ENCODE measurements at regions not wholly inside any gene's neighbourhood (a gene's known extent, or its start where the extent isn't known, plus 50 kb on each side); places are given as distances from the start of the nearest gene placed in this dataset.

GRCh38 chr4:43903456-43903855 is 545.2 kb downstream of the KCTD8 start:
- Histone ChIP-seq H3K4me3 (no peak overlapping the region), H3K4me1 (no peaks in the 10 kb centered on the region), H3K9me3 (no peaks in the 10 kb centered on the region), H3K36me3 (no peaks in the 10 kb centered on the region), H3K27me3 (no peaks in the 10 kb centered on the region), H3K27ac (no peak overlapping the region)
- no peak for TF ChIP-seq CTCF (IDR thresholded peaks at IDR 0.05)
- TF ChIP-seq EP300 (IDR thresholded peaks at IDR 0.05), result no peak
- TF ChIP-seq POLR2A (IDR thresholded peaks at IDR 0.05), result no peak
- WGBS, 2 donors, result 88 to 91% methylated on average over 4 of the region's 4 CpGs
- DNase-seq (ENCODE audit: low spot score in 2 of 2), result no peak

GRCh38 chr4:43918377-43918776 is 530.2 kb downstream of the KCTD8 start:
- H3K27ac ChIP-seq, result no peak overlapping the region
- H3K4me3 ChIP-seq, result no peak overlapping the region
- DNase-seq (ENCODE audit: low spot score in 2 of 2), result no peak
- WGBS, 2 donors, result 51 to 55% methylated on average over 3 of the region's 3 CpGs
- H3K27me3 ChIP-seq, result no peaks in the 10 kb centered on the region
- H3K9me3 ChIP-seq, result peaks cover 0 to 13% (median 0%) of the 10 kb centered on the region in 4 donors
- no peaks in the 10 kb centered on the region for H3K36me3 ChIP-seq
- no peaks in the 10 kb centered on the region for H3K4me1 ChIP-seq
- no peak for TF ChIP-seq CTCF (IDR thresholded peaks at IDR 0.05)
- no peak for TF ChIP-seq EP300 (IDR thresholded peaks at IDR 0.05)

GRCh38 chr4:43932448-43932847 is 516.2 kb downstream of the KCTD8 start:
- Histone ChIP-seq H3K4me1 (no peaks in the 10 kb centered on the region), H3K36me3 (no peaks in the 10 kb centered on the region), H3K4me3 (no peak overlapping the region), H3K27ac (no peak overlapping the region), H3K9me3 (no peaks in the 10 kb centered on the region), H3K27me3 (no peaks in the 10 kb centered on the region)
- no peak for DNase-seq (ENCODE audit: low spot score in 2 of 2)
- TF ChIP-seq POLR2A (IDR thresholded peaks at IDR 0.05) (no peak), CTCF (IDR thresholded peaks at IDR 0.05) (no peak), EP300 (IDR thresholded peaks at IDR 0.05) (no peak)
- WGBS, 2 donors, result 46 to 54% methylated on average over 2 of the region's 2 CpGs

GRCh38 chr4:43943998-43944397 is 504.6 kb downstream of the KCTD8 start:
- Histone ChIP-seq H3K4me3 (no peak overlapping the region), H3K27me3 (no peaks in the 10 kb centered on the region), H3K4me1 (no peaks in the 10 kb centered on the region), H3K36me3 (no peaks in the 10 kb centered on the region), H3K9me3 (no peaks in the 10 kb centered on the region), H3K27ac (no peak overlapping the region)
- 37 to 54% methylated on average over 1 of the region's 1 CpG for WGBS, 2 donors
- no peak for TF ChIP-seq CTCF (IDR thresholded peaks at IDR 0.05)
- no peak for TF ChIP-seq EP300 (IDR thresholded peaks at IDR 0.05)
- TF ChIP-seq POLR2A (IDR thresholded peaks at IDR 0.05), result no peak
- DNase-seq (ENCODE audit: low spot score in 2 of 2), result no peak

GRCh38 chr4:43959976-43960375 is 488.6 kb downstream of the KCTD8 start:
- no peak overlapping the region for H3K4me3 ChIP-seq
- 78 to 87% methylated on average over 1 of the region's 1 CpG for WGBS, 2 donors

More at GRCh38 chr4:43959976-43960375, 488.6 kb downstream of the KCTD8 start:
- DNase-seq (ENCODE audit: low spot score in 2 of 2), result no peak
- Histone ChIP-seq H3K27ac (no peak overlapping the region), H3K4me1 (no peaks in the 10 kb centered on the region), H3K27me3 (no peaks in the 10 kb centered on the region), H3K9me3 (no peaks in the 10 kb centered on the region), H3K36me3 (no peaks in the 10 kb centered on the region)
- TF ChIP-seq CTCF (IDR thresholded peaks at IDR 0.05) (no peak), POLR2A (IDR thresholded peaks at IDR 0.05) (no peak), EP300 (IDR thresholded peaks at IDR 0.05) (no peak)
